ENCODE measurements at regions not wholly inside any gene's neighbourhood (a gene's known extent, or its start where the extent isn't known, plus 50 kb on each side); places are given as distances from the start of the nearest gene placed in this dataset.

DNA sequence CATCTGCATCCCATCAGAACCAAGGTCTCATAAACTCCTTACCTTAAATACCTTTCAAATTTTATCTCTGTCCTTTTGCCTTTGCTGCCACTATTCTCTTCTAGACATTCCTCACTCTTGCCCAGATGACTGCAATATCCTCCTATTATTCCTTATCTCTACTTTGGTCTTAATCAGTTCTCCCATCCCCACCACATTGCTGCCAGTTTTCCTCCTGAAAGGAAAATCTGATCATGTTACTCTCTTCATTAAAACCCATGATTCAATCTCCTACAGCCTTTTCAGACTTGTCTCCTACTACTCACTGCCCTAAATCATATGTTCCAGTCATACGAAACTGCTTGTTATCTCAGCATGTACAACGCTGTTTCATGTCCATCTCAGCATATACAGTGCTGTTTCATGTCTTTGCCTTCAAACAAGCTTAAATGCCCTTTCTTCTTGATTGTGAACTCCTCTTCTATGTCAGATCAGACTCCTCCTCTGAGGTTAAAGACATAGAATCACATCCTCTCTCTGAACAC lies 152.6 kb upstream of the FST start:
- TF ChIP-seq REST (IDR thresholded peaks at IDR 0.05) (no peak), SP1 (IDR thresholded peaks at IDR 0.05) (no peak), HNF4G (IDR thresholded peaks at IDR 0.05) (no peak), TAF1 (conservative IDR thresholded peaks at IDR 0.05) (no peak)
- TF ChIP-seq, protein P1, sequence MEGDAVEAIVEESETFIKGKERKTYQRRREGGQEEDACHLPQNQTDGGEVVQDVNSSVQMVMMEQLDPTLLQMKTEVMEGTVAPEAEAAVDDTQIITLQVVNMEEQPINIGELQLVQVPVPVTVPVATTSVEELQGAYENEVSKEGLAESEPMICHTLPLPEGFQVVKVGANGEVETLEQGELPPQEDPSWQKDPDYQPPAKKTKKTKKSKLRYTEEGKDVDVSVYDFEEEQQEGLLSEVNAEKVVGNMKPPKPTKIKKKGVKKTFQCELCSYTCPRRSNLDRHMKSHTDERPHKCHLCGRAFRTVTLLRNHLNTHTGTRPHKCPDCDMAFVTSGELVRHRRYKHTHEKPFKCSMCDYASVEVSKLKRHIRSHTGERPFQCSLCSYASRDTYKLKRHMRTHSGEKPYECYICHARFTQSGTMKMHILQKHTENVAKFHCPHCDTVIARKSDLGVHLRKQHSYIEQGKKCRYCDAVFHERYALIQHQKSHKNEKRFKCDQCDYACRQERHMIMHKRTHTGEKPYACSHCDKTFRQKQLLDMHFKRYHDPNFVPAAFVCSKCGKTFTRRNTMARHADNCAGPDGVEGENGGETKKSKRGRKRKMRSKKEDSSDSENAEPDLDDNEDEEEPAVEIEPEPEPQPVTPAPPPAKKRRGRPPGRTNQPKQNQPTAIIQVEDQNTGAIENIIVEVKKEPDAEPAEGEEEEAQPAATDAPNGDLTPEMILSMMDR (IDR thresholded peaks at IDR 0.05; ENCODE audit: low read depth, low read length, missing input control): no peak

All from liver (tissue), 3 donors.